NCI-H146 treated with DMSO at 0.1 percent for 48 hours (cell line): ENCODE measurements at regions not wholly inside any gene's neighbourhood (a gene's known extent, or its start where the extent isn't known, plus 50 kb on each side); places are given as distances from the start of the nearest gene placed in this dataset.

Source experiments
- DNase-seq: peaks from one replicate; lab custom pipeline; 2025; ENCODE audit not compliant: unreplicated experiment; lab: John Stamatoyannopoulos, UW

- DNase-seq: no peak
These were observed 62.3 kb upstream of the PLSCR4 start for GRCh38 chr3:146313031-146313745.

- DNase-seq: no peak
These were observed 57.8 kb upstream of the PLSCR4 start for GRCh38 chr3:146308682-146309081.

- DNase-seq: no peak
These were observed 57.3 kb upstream of the PLSCR4 start for GRCh38 chr3:146308222-146308621.

- DNase-seq: no peak
These were observed 56.5 kb upstream of the PLSCR4 start for GRCh38 chr3:146307456-146307725.

GRCh38 chr3:146306656-146307455 is 56.0 kb upstream of the PLSCR4 start:
- no peak for DNase-seq

GRCh38 chr3:146305808-146306423 is 55.0 kb upstream of the PLSCR4 start:
- DNase-seq: no peak

- DNase-seq: no peak
These were observed 49.9 kb upstream of the PLSCR4 start for GRCh38 chr3:146300768-146301167.
